OCI-LY1 (cell line): ENCODE measurements at regions not wholly inside any gene's neighbourhood (a gene's known extent, or its start where the extent isn't known, plus 50 kb on each side); places are given as distances from the start of the nearest gene placed in this dataset.

Experiments
- EZH2 ChIP-seq: fragments of 200-600 bp; sonication (generic), shearing (Covaris generic); IDR thresholded peaks from 2 replicates; pipeline ENCODE4 v1.8.0; 2017; ENCODE audit warnings: borderline replicate concordance, mixed run types, mild to moderate bottlenecking, antibody characterized with exemption, low read length, moderate library complexity, mixed read lengths
- TF ChIP-seq, protein P1 (sequence below): fragments of 200-600 bp; sonication (generic), shearing (Covaris generic); IDR thresholded peaks from 2 replicates; pipeline ENCODE4 v1.5.1; 2017; ENCODE audit warnings: mild to moderate bottlenecking, antibody characterized with exemption, low read length, moderate library complexity, mixed read lengths

- TF ChIP-seq EZH2: no peak
- TF ChIP-seq, protein P1, sequence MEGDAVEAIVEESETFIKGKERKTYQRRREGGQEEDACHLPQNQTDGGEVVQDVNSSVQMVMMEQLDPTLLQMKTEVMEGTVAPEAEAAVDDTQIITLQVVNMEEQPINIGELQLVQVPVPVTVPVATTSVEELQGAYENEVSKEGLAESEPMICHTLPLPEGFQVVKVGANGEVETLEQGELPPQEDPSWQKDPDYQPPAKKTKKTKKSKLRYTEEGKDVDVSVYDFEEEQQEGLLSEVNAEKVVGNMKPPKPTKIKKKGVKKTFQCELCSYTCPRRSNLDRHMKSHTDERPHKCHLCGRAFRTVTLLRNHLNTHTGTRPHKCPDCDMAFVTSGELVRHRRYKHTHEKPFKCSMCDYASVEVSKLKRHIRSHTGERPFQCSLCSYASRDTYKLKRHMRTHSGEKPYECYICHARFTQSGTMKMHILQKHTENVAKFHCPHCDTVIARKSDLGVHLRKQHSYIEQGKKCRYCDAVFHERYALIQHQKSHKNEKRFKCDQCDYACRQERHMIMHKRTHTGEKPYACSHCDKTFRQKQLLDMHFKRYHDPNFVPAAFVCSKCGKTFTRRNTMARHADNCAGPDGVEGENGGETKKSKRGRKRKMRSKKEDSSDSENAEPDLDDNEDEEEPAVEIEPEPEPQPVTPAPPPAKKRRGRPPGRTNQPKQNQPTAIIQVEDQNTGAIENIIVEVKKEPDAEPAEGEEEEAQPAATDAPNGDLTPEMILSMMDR: no peak
Measured at GRCh38 chr3:165919284-165919683, 82.1 kb upstream of the BCHE start.
